Ovary (tissue), 3 donors: ENCODE measurements at regions not wholly inside any gene's neighbourhood (a gene's known extent, or its start where the extent isn't known, plus 50 kb on each side); places are given as distances from the start of the nearest gene placed in this dataset.

Source experiments
- EP300 ChIP-seq: sonication (generic); formaldehyde crosslinking; IDR thresholded peaks from one replicate; pipeline ENCODE4 v1.6.1; 2017; ENCODE audit warnings: antibody characterized with exemption
- POLR2A ChIP-seq: fragments of 450-650 bp; IDR thresholded peaks from one replicate; pipeline ENCODE4 v1.6.1; 2017; ENCODE audit warnings: antibody characterized with exemption, mild to moderate bottlenecking, moderate library complexity
- TF ChIP-seq, protein P1 (sequence below), 3 donors: fragments of 450-650 bp in 2 of 3; fragments of 200-600 bp in 1 of 3; IDR thresholded peaks; one replicate each; pipeline versions ENCODE4 v1.5.1 to v1.8.0; 2016 to 2022; ENCODE audit warnings: antibody characterized with exemption in 3 of 3, mild to moderate bottlenecking in 1 of 3
- donor health status: DM: no; HTN: no; CAD: no.

DNA sequence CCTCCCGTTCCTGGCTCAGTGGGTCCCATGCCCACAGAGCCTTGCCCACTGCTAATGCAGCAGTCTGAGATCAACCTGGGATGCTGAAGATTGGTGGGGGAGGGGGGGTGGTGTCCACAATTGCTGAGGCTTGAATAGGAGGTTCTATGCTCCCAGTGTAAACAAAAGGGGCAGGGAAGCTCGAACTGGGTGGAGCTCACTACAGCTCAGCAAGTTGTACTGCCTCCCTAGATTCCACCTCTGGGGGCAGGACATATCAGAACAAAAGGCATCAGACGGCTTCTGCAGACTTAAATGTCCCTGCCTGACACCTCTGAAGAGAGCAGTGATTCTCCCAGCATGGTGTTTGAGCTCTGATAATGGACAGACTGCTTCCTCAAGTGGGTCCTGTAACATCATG is 885.6 kb upstream of the COX7C start:
- TF ChIP-seq, protein P1, sequence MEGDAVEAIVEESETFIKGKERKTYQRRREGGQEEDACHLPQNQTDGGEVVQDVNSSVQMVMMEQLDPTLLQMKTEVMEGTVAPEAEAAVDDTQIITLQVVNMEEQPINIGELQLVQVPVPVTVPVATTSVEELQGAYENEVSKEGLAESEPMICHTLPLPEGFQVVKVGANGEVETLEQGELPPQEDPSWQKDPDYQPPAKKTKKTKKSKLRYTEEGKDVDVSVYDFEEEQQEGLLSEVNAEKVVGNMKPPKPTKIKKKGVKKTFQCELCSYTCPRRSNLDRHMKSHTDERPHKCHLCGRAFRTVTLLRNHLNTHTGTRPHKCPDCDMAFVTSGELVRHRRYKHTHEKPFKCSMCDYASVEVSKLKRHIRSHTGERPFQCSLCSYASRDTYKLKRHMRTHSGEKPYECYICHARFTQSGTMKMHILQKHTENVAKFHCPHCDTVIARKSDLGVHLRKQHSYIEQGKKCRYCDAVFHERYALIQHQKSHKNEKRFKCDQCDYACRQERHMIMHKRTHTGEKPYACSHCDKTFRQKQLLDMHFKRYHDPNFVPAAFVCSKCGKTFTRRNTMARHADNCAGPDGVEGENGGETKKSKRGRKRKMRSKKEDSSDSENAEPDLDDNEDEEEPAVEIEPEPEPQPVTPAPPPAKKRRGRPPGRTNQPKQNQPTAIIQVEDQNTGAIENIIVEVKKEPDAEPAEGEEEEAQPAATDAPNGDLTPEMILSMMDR (IDR thresholded peaks at IDR 0.05), result no peak
- TF ChIP-seq POLR2A (no peak), EP300 (no peak)
